ENCODE measurements at regions not wholly inside any gene's neighbourhood (a gene's known extent, or its start where the extent isn't known, plus 50 kb on each side); places are given as distances from the start of the nearest gene placed in this dataset.

DNA sequence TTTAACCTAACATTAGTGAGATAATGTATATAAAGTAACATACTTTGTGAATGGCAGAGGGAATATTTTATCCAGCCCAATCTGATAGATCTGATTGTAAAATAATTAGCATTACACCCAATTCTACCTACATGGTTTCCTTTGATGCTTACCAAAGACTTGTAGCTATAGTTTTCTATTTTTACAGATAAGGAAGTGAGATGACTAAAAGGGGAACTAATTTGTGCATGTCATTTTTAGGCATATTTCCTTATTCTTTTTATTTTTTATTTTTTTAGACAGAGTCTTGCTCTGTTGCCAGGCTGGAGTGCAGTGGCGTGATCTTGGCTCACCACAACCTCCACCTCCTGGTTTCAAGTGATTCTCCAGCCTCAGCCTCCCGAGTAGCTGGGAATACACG is 793.7 kb upstream of the LRRC4C start:
- TF ChIP-seq, protein P1, sequence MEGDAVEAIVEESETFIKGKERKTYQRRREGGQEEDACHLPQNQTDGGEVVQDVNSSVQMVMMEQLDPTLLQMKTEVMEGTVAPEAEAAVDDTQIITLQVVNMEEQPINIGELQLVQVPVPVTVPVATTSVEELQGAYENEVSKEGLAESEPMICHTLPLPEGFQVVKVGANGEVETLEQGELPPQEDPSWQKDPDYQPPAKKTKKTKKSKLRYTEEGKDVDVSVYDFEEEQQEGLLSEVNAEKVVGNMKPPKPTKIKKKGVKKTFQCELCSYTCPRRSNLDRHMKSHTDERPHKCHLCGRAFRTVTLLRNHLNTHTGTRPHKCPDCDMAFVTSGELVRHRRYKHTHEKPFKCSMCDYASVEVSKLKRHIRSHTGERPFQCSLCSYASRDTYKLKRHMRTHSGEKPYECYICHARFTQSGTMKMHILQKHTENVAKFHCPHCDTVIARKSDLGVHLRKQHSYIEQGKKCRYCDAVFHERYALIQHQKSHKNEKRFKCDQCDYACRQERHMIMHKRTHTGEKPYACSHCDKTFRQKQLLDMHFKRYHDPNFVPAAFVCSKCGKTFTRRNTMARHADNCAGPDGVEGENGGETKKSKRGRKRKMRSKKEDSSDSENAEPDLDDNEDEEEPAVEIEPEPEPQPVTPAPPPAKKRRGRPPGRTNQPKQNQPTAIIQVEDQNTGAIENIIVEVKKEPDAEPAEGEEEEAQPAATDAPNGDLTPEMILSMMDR (IDR thresholded peaks at IDR 0.05), result no peak
- TF ChIP-seq EP300 (IDR thresholded peaks at IDR 0.05), result no peak
- TF ChIP-seq POLR2A (IDR thresholded peaks at IDR 0.05), result no peak
